ENCODE measurements at regions not wholly inside any gene's neighbourhood (a gene's known extent, or its start where the extent isn't known, plus 50 kb on each side); places are given as distances from the start of the nearest gene placed in this dataset.

- Histone ChIP-seq H3K27ac (no peak overlapping the region), H3K27me3 (no peaks in the 10 kb centered on the region), H3K4me3 (no peak overlapping the region), H3K36me3 (no peaks in the 10 kb centered on the region), H3K4me1 (no peaks in the 10 kb centered on the region), H3K9me3 (no peaks in the 10 kb centered on the region)
- DNase-seq, result no peak
- 92% methylated on average over 5 of the region's 5 CpGs; no CpG with 5 or more reads in 1 of the 2 donors for WGBS, 2 donors (ENCODE audit: low coverage in 1 of 2)
- intact Hi-C loops (cut with DNase I; ENCODE audit: low total_unique reads) (no loop called here), in situ Hi-C loops (cut with MboI; ENCODE audit: low pct_ligation_motif_present in 1 of 4, low pct_unique_long_range_greater_than_20kb in 1 of 4, low sequenced_read_pairs in 3 of 4) (no loop called here)
- TF ChIP-seq POLR2AphosphoS5 (IDR thresholded peaks at IDR 0.05) (no peak), POLR2A (IDR thresholded peaks at IDR 0.05) (no peak), CTCF (IDR thresholded peaks at IDR 0.05) (no peak), EP300 (IDR thresholded peaks at IDR 0.05; ENCODE audit: low read depth) (no peak)
Measured at GRCh38 chr14:48957486-48957885, 628.7 kb downstream of the RPS29 start.

GRCh38 chr14:48955857-48956256 lies 630.3 kb downstream of the RPS29 start:
- in situ Hi-C loops (cut with MboI; ENCODE audit: low pct_ligation_motif_present in 1 of 4, low pct_unique_long_range_greater_than_20kb in 1 of 4, low sequenced_read_pairs in 3 of 4), result no loop called here
- H3K4me1 ChIP-seq, result no peaks in the 10 kb centered on the region

GRCh38 chr14:48954446-48954845 lies 631.7 kb downstream of the RPS29 start:
- H3K27ac ChIP-seq, result no peak overlapping the region
- no peaks in the 10 kb centered on the region for H3K27me3 ChIP-seq
- no peak for DNase-seq
- H3K4me1 ChIP-seq, result no peaks in the 10 kb centered on the region
- in situ Hi-C loops (cut with MboI; ENCODE audit: low pct_ligation_motif_present in 1 of 4, low pct_unique_long_range_greater_than_20kb in 1 of 4, low sequenced_read_pairs in 3 of 4), result no loop called here
- H3K36me3 ChIP-seq, result no peaks in the 10 kb centered on the region
- H3K9me3 ChIP-seq, result no peaks in the 10 kb centered on the region
- 49 to 67% methylated on average over 1 of the region's 1 CpG for WGBS, 2 donors (ENCODE audit: low coverage in 1 of 2)
- H3K4me3 ChIP-seq, result no peak overlapping the region
- intact Hi-C loops (cut with DNase I; ENCODE audit: low total_unique reads), result no loop called here
- TF ChIP-seq CTCF (IDR thresholded peaks at IDR 0.05) (no peak), EP300 (IDR thresholded peaks at IDR 0.05; ENCODE audit: low read depth) (no peak), POLR2AphosphoS5 (IDR thresholded peaks at IDR 0.05) (no peak), POLR2A (IDR thresholded peaks at IDR 0.05) (no peak)

More at GRCh38 chr14:48955857-48956256, 630.3 kb downstream of the RPS29 start:
- Histone ChIP-seq H3K9me3 (no peaks in the 10 kb centered on the region), H3K27me3 (no peaks in the 10 kb centered on the region), H3K4me3 (no peak overlapping the region), H3K36me3 (no peaks in the 10 kb centered on the region), H3K27ac (no peak overlapping the region)
- no peak for DNase-seq
- TF ChIP-seq EP300 (IDR thresholded peaks at IDR 0.05; ENCODE audit: low read depth) (no peak), POLR2A (IDR thresholded peaks at IDR 0.05) (no peak), CTCF (IDR thresholded peaks at IDR 0.05) (no peak), POLR2AphosphoS5 (IDR thresholded peaks at IDR 0.05) (no peak)
- intact Hi-C loops (cut with DNase I; ENCODE audit: low total_unique reads), result no loop called here
- WGBS, 2 donors (ENCODE audit: low coverage in 1 of 2), result 31 to 56% methylated on average over 1 of the region's 1 CpG

- H3K4me1 ChIP-seq, result no peaks in the 10 kb centered on the region
- no peak overlapping the region for H3K27ac ChIP-seq
- in situ Hi-C loops (cut with MboI; ENCODE audit: low pct_ligation_motif_present in 1 of 4, low pct_unique_long_range_greater_than_20kb in 1 of 4, low sequenced_read_pairs in 3 of 4) (no loop called here), intact Hi-C loops (cut with DNase I; ENCODE audit: low total_unique reads) (no loop called here)
- no peak for DNase-seq
- H3K27me3 ChIP-seq, result no peaks in the 10 kb centered on the region
- H3K4me3 ChIP-seq, result no peak overlapping the region
- no peaks in the 10 kb centered on the region for H3K36me3 ChIP-seq
- 55% methylated on average over 4 of the region's 4 CpGs for WGBS, 2 donors (ENCODE audit: low coverage in 1 of 2)
- TF ChIP-seq EP300 (IDR thresholded peaks at IDR 0.05; ENCODE audit: low read depth), result no peak
- no peak for TF ChIP-seq POLR2AphosphoS5 (IDR thresholded peaks at IDR 0.05)
- TF ChIP-seq CTCF (IDR thresholded peaks at IDR 0.05), result no peak
- no peak for TF ChIP-seq POLR2A (IDR thresholded peaks at IDR 0.05)
- no peaks in the 10 kb centered on the region for H3K9me3 ChIP-seq
Measured at GRCh38 chr14:48944809-48945208, 641.4 kb downstream of the RPS29 start.
